ENCODE measurements at regions not wholly inside any gene's neighbourhood (a gene's known extent, or its start where the extent isn't known, plus 50 kb on each side); places are given as distances from the start of the nearest gene placed in this dataset.

DNA sequence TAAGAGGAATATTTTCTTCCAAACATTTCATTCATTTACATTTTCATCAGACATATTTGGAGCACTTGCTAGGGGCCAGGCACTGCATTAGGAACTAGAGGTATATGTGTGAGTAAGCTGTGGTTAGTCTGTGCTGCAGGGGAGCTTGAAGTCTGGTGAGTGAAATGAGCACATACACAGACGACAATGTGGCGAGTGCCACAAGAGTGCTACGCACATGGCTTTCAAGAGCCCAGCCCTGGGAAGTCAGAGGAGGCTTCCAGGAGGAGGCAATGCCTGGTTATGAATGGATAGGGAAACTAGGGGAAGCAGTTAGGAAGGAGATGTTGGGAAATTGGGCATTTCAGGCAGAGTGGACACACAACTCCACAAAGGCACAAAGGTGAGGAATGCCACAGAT, 171.8 kb downstream of the IER5 start:
- TF ChIP-seq TAF1 (IDR thresholded peaks at IDR 0.05; ENCODE audit: low read depth, low read length) (no peak), POLR2AphosphoS5 (IDR thresholded peaks at IDR 0.05; ENCODE audit: low read depth, low read length) (no peak)

Measured in GM12891 (cell line).